KMS-11 (cell line): ENCODE measurements at regions not wholly inside any gene's neighbourhood (a gene's known extent, or its start where the extent isn't known, plus 50 kb on each side); places are given as distances from the start of the nearest gene placed in this dataset.

Source experiments
- H2AFZ ChIP-seq: fragments of 200-600 bp; sonication (generic); 2 replicates; pipeline ENCODE4 v1.6.1; 2016; ENCODE audit warnings: antibody characterized with exemption, mixed run types, low read depth
- H3K27ac ChIP-seq: fragments of 200-600 bp; sonication (generic); 2 replicates; pipeline ENCODE4 v1.6.1; 2016; ENCODE audit warnings: mild to moderate bottlenecking, mixed run types
- H3K27me3 ChIP-seq: fragments of 200-600 bp; sonication (generic); 2 replicates; pipeline ENCODE4 v1.6.1; 2017; ENCODE audit warnings: mild to moderate bottlenecking, low read depth, mixed run types, moderate library complexity; ENCODE audit not compliant: insufficient read depth
- H3K36me3 ChIP-seq: fragments of 200-600 bp; sonication (generic); 2 replicates; pipeline ENCODE4 v1.6.1; 2017; ENCODE audit warnings: mild to moderate bottlenecking, mixed run types; ENCODE audit not compliant: insufficient read depth
- H3K4me1 ChIP-seq: fragments of 200-600 bp; sonication (generic); 2 replicates; pipeline ENCODE4 v1.6.1; 2016; ENCODE audit warnings: mild to moderate bottlenecking, low read depth, mixed run types; ENCODE audit not compliant: poor library complexity, severe bottlenecking
- H3K4me2 ChIP-seq: fragments of 200-600 bp; sonication (generic); 2 replicates; pipeline ENCODE4 v1.7.0; 2016; ENCODE audit warnings: mild to moderate bottlenecking, mixed run types
- H3K4me3 ChIP-seq: fragments of 200-600 bp; sonication (generic); IDR thresholded peaks from 2 replicates; pipeline ENCODE4 v1.6.1; 2017; ENCODE audit warnings: low read depth, low read length, mixed read lengths; ENCODE audit not compliant: insufficient read depth
- H3K79me2 ChIP-seq: fragments of 200-600 bp; sonication (generic); 2 replicates; pipeline ENCODE4 v1.6.1; 2016; ENCODE audit warnings: low read depth, mixed run types; ENCODE audit not compliant: insufficient read depth
- H3K9ac ChIP-seq: fragments of 200-600 bp; sonication (generic); 2 replicates; pipeline ENCODE4 v1.6.1; 2016; ENCODE audit warnings: mild to moderate bottlenecking, mixed run types
- H4K20me1 ChIP-seq: fragments of 200-600 bp; sonication (generic); 2 replicates; pipeline ENCODE4 v1.6.1; 2016; ENCODE audit warnings: mild to moderate bottlenecking, mixed run types; ENCODE audit not compliant: insufficient read depth
- TF ChIP-seq, protein P1 (sequence below): fragments of 200-600 bp; sonication (generic); conservative IDR thresholded peaks from 2 replicates; pipeline ENCODE4 v1.6.1; 2017; ENCODE audit warnings: low read depth, mild to moderate bottlenecking, antibody characterized with exemption, low read length, moderate library complexity, mixed read lengths

DNA sequence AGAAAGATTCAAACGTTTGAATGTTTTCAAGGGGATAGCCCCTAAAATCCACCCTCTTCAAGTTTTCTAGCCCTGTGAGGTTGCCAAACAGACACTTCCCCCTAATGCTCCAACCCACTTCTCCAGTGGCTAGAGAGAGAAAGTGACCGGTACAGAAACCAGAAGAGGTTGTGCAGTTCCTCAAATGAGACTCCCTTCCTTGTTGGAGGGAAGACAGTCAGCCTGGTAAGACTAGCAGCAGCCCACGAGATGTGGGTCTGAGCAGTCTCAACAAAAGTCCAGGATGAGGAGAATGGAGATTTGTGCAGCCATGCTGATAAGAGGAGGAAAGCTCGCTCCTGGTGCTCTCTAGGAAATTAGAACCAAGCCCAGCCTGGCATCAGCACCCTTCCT is 222.8 kb upstream of the TPRG1 start:
- no peaks in the 10 kb centered on the region for H3K27me3 ChIP-seq
- TF ChIP-seq, protein P1, sequence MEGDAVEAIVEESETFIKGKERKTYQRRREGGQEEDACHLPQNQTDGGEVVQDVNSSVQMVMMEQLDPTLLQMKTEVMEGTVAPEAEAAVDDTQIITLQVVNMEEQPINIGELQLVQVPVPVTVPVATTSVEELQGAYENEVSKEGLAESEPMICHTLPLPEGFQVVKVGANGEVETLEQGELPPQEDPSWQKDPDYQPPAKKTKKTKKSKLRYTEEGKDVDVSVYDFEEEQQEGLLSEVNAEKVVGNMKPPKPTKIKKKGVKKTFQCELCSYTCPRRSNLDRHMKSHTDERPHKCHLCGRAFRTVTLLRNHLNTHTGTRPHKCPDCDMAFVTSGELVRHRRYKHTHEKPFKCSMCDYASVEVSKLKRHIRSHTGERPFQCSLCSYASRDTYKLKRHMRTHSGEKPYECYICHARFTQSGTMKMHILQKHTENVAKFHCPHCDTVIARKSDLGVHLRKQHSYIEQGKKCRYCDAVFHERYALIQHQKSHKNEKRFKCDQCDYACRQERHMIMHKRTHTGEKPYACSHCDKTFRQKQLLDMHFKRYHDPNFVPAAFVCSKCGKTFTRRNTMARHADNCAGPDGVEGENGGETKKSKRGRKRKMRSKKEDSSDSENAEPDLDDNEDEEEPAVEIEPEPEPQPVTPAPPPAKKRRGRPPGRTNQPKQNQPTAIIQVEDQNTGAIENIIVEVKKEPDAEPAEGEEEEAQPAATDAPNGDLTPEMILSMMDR, result no peak
- H3K4me3 ChIP-seq, result no peak overlapping the region
- H4K20me1 ChIP-seq, result no peaks in the 10 kb centered on the region
- no peaks in the 10 kb centered on the region for H3K79me2 ChIP-seq
- no peak overlapping the region for H3K27ac ChIP-seq
- H3K36me3 ChIP-seq, result no peaks in the 10 kb centered on the region
- no peak overlapping the region for H3K4me2 ChIP-seq
- no peak overlapping the region for H3K9ac ChIP-seq
- H3K4me1 ChIP-seq, result no peaks in the 10 kb centered on the region
- H2AFZ ChIP-seq, result no peak overlapping the region

DNA sequence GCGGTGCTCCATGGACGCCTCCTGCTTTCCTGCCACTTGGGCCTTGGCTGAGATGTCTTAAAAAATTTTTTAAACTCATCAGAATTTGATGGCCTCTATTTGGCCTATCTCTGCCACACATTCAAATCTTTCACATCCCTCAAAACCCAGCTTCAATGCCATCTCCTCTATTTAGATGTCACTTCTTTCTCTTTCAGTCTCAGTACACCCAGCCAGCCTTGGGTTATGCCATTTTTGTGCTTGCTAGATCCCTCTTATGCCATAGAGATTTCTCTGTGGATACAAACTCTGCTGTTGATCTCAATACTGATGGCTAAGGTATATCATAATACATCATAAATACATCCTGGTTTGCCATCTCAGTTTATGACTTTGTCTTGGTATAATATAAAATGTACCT is 222.3 kb upstream of the TPRG1 start:
- no peaks in the 10 kb centered on the region for H3K27me3 ChIP-seq
- no peaks in the 10 kb centered on the region for H3K4me1 ChIP-seq
- H3K79me2 ChIP-seq, result no peaks in the 10 kb centered on the region
- H3K4me3 ChIP-seq, result no peak overlapping the region
- H2AFZ ChIP-seq, result no peak overlapping the region
- H4K20me1 ChIP-seq, result no peaks in the 10 kb centered on the region
- H3K4me2 ChIP-seq, result no peak overlapping the region
- TF ChIP-seq, protein P1, result no peak
- H3K36me3 ChIP-seq, result no peaks in the 10 kb centered on the region
- H3K27ac ChIP-seq, result no peak overlapping the region
- H3K9ac ChIP-seq, result no peak overlapping the region

DNA sequence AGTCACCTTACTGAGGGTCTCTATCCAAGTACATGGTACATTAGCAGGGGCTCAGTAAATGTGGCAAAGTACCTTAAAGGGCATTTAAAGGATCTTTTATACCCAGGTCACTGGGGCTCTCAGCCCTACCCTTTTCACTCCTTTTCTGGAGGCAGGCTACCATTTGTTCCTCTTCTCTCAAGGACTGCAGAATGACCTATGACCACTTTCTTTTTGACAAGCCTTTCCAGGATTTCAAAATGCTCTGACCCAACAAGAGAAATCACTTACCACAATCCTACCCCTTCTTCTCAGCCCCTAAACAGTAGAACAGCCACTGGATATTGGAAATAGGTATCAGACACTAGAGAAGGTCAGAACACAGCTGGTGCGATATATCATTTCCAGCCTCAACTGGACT is 221.8 kb upstream of the TPRG1 start:
- TF ChIP-seq, protein P1, result no peak
- Histone ChIP-seq H3K4me2 (no peak overlapping the region), H2AFZ (no peak overlapping the region), H3K79me2 (no peaks in the 10 kb centered on the region), H3K27me3 (no peaks in the 10 kb centered on the region), H3K4me3 (no peak overlapping the region), H3K9ac (no peak overlapping the region), H3K27ac (no peak overlapping the region), H3K4me1 (no peaks in the 10 kb centered on the region), H4K20me1 (no peaks in the 10 kb centered on the region), H3K36me3 (no peaks in the 10 kb centered on the region)

DNA sequence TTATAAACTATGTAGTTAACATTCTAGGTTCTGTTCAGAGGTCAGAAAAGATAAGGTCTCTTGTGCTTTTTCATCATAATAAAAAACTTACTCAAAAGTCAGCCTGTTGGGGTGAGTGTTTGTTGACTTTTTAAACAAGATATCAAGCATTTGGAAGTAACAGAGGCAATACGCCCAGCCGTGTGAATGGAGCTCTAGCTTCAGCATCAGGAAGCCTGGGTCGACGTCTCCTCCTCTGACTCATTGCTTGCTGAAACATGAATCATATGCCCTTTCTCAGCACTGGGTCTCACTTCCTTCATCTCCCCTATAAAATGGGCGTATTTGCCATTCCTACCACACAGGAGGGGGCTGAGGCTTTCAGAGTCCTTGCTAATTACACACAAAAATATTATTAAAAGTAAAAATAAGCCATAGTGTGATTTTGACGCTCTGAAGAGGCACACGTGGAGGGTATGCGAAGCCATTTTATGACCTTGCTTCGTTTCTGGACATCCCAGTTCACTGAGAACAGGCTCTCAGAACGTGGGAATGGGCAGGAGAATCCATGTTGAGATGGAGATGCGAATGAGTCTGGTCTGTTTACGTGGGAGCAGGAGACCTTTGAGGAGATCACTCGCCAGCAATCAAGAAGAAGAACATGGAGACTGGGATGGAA is 220.8 kb upstream of the TPRG1 start:
- no peaks in the 10 kb centered on the region for H3K27me3 ChIP-seq
- no peak overlapping the region for H3K4me2 ChIP-seq
- H3K79me2 ChIP-seq, result no peaks in the 10 kb centered on the region
- no peak overlapping the region for H3K4me3 ChIP-seq
- no peaks in the 10 kb centered on the region for H3K4me1 ChIP-seq
- no peak overlapping the region for H3K27ac ChIP-seq
- TF ChIP-seq, protein P1, result no peak
- H3K9ac ChIP-seq, result no peak overlapping the region
- no peaks in the 10 kb centered on the region for H4K20me1 ChIP-seq
- H2AFZ ChIP-seq, result no peak overlapping the region
- no peaks in the 10 kb centered on the region for H3K36me3 ChIP-seq
